ENCODE measurements at regions not wholly inside any gene's neighbourhood (a gene's known extent, or its start where the extent isn't known, plus 50 kb on each side); places are given as distances from the start of the nearest gene placed in this dataset.

- TF ChIP-seq CTCF (conservative IDR thresholded peaks at IDR 0.05; ENCODE audit: low read depth in 2 of 2) (no peak), CREB1 (CRISPR knock-in tag; IDR thresholded peaks at IDR 0.05; ENCODE audit: low read depth) (no peak)
Measured at GRCh38 chr14:88950069-88950468, 125.6 kb downstream of the TTC8 start.

Data from GM23338 (cell line).